Fibroblast of lung (primary cell): ENCODE measurements at regions not wholly inside any gene's neighbourhood (a gene's known extent, or its start where the extent isn't known, plus 50 kb on each side); places are given as distances from the start of the nearest gene placed in this dataset.
A peak's percentile ranks its signal among the peaks of the same experiment; 100 is the strongest.

Source experiments
- DNase-seq, 2 donors: peaks; one replicate each; pipeline versions ENCODE4 v3.0.0 to v3.0.0-alpha.2; 2010; ENCODE audit warnings: low read depth in 2 of 2
- H2AFZ ChIP-seq: 2 replicates; pipeline ENCODE4 v1.5.1; 2012; ENCODE audit warnings: low read length, control low read depth, inconsistent platforms
- H3K27ac ChIP-seq: 2 replicates; pipeline ENCODE4 v1.5.1; 2011; ENCODE audit warnings: low read length, control low read depth; ENCODE audit not compliant: insufficient read depth
- H3K27me3 ChIP-seq: 2 replicates; pipeline ENCODE4 v1.5.1; 2011; ENCODE audit warnings: mild to moderate bottlenecking, low read length; ENCODE audit not compliant: control insufficient read depth, insufficient read depth
- H3K36me3 ChIP-seq: 2 replicates; pipeline ENCODE4 v1.5.1; 2011; ENCODE audit warnings: low read length; ENCODE audit not compliant: control insufficient read depth, insufficient read depth
- H3K4me1 ChIP-seq: 2 replicates; pipeline ENCODE4 v1.5.1; 2011; ENCODE audit warnings: low read length; ENCODE audit not compliant: control insufficient read depth, insufficient read depth; ENCODE audit errors: extremely low read depth
- H3K4me2 ChIP-seq: 2 replicates; pipeline ENCODE4 v1.5.1; 2011; ENCODE audit warnings: low read length, control low read depth; ENCODE audit not compliant: insufficient read depth; ENCODE audit errors: extremely low read depth
- H3K4me3 ChIP-seq, 4 experiments: fragments of 200-600 bp in 1 of 4; sonication (generic) in 1 of 4; replicated peaks in 1 of 4; 2 replicates each; pipeline ENCODE4 v1.5.1; 2011 to 2016; ENCODE audit warnings: low read length in 4 of 4, low read depth in 3 of 4, mild to moderate bottlenecking in 3 of 4, control low read depth in 2 of 4, inconsistent platforms in 1 of 4, mixed read lengths in 1 of 4; ENCODE audit not compliant: insufficient read depth in 1 of 4; ENCODE audit errors: control extremely low read depth in 1 of 4
- H3K79me2 ChIP-seq: 2 replicates; pipeline ENCODE4 v1.5.1; 2012; ENCODE audit warnings: mild to moderate bottlenecking, low read length, inconsistent platforms; ENCODE audit not compliant: control insufficient read depth, insufficient read depth
- H3K9ac ChIP-seq: 2 replicates; pipeline ENCODE4 v1.5.1; 2011; ENCODE audit warnings: mild to moderate bottlenecking, low read length, control low read depth; ENCODE audit not compliant: insufficient read depth
- H3K9me3 ChIP-seq: 2 replicates; pipeline ENCODE4 v1.5.1; 2012; ENCODE audit warnings: low read depth, low read length; ENCODE audit not compliant: control insufficient read depth, insufficient read depth
- H4K20me1 ChIP-seq: 2 replicates; pipeline ENCODE4 v1.5.1; 2011; ENCODE audit warnings: low read length; ENCODE audit not compliant: control insufficient read depth, insufficient read depth; ENCODE audit errors: extremely low read depth
- CTCF ChIP-seq, 2 donors: IDR thresholded peaks in 1 of 2; conservative IDR thresholded peaks in 1 of 2; 1 replicate in 1 of 2; 2 replicates in 1 of 2; pipeline ENCODE4 v1.5.1; 2011 to 2012; ENCODE audit warnings: low read length in 2 of 2, control low read depth in 1 of 2, inconsistent platforms in 1 of 2, low read depth in 1 of 2, mild to moderate bottlenecking in 1 of 2
- EZH2 ChIP-seq: IDR thresholded peaks from 2 replicates; pipeline ENCODE4 v1.5.1; 2012; ENCODE audit warnings: low read length, control low read depth, mild to moderate bottlenecking; ENCODE audit errors: missing control alignments

- H2AFZ ChIP-seq, result no peak overlapping the region
- H3K27ac ChIP-seq, result no peak overlapping the region
- no peaks in the 10 kb centered on the region for H3K36me3 ChIP-seq
- H3K79me2 ChIP-seq, result no peaks in the 10 kb centered on the region
- no peaks in the 10 kb centered on the region for H4K20me1 ChIP-seq
- H3K4me2 ChIP-seq, result no peak overlapping the region
- H3K4me1 ChIP-seq, result no peaks in the 10 kb centered on the region
- no peak for DNase-seq
- H3K4me3 ChIP-seq, result no peak overlapping the region
- no peak overlapping the region for H3K9ac ChIP-seq
- H3K27me3 ChIP-seq, result no peaks in the 10 kb centered on the region
- TF ChIP-seq CTCF (conservative IDR thresholded peaks at IDR 0.05 in 1 of 2, IDR thresholded peaks at IDR 0.05 in 1 of 2; ENCODE audit: low read depth in 1 of 2, low read length in 2 of 2) (no peak), EZH2 (no peak)
- H3K9me3 ChIP-seq, result no peaks in the 10 kb centered on the region
These were observed 1364.3 kb downstream of the EFNA5 start for GRCh38 chr5:106306313-106307028.

- Histone ChIP-seq H2AFZ (no peak overlapping the region), H3K9ac (no peak overlapping the region), H3K27me3 (no peaks in the 10 kb centered on the region), H4K20me1 (no peaks in the 10 kb centered on the region), H3K4me3 (no peak overlapping the region), H3K36me3 (no peaks in the 10 kb centered on the region), H3K79me2 (no peaks in the 10 kb centered on the region), H3K9me3 (no peaks in the 10 kb centered on the region), H3K27ac (no peak overlapping the region), H3K4me1 (no peaks in the 10 kb centered on the region), H3K4me2 (no peak overlapping the region)
- peak in 1 of 2 donors; percentile 70 for DNase-seq
- TF ChIP-seq EZH2 (no peak), CTCF (conservative IDR thresholded peaks at IDR 0.05 in 1 of 2, IDR thresholded peaks at IDR 0.05 in 1 of 2; ENCODE audit: low read depth in 1 of 2, low read length in 2 of 2) (no peak)
These were observed 1366.8 kb downstream of the EFNA5 start for GRCh38 chr5:106303911-106304310.

- peak in 1 of 2 donors; percentile 72 for DNase-seq
- Histone ChIP-seq H3K36me3 (no peaks in the 10 kb centered on the region), H3K4me1 (no peaks in the 10 kb centered on the region), H3K79me2 (no peaks in the 10 kb centered on the region), H2AFZ (no peak overlapping the region), H3K27me3 (no peaks in the 10 kb centered on the region), H3K4me3 (no peak overlapping the region), H4K20me1 (no peaks in the 10 kb centered on the region), H3K27ac (no peak overlapping the region), H3K4me2 (no peak overlapping the region), H3K9me3 (no peaks in the 10 kb centered on the region), H3K9ac (no peak overlapping the region)
- TF ChIP-seq EZH2 (no peak), CTCF (conservative IDR thresholded peaks at IDR 0.05 in 1 of 2, IDR thresholded peaks at IDR 0.05 in 1 of 2; ENCODE audit: low read depth in 1 of 2, low read length in 2 of 2) (no peak)
These were observed 1378.1 kb downstream of the EFNA5 start for GRCh38 chr5:106292654-106293053.
